HUES6 (cell line): ENCODE measurements at regions not wholly inside any gene's neighbourhood (a gene's known extent, or its start where the extent isn't known, plus 50 kb on each side); places are given as distances from the start of the nearest gene placed in this dataset.

Experiments used
- H3K27ac ChIP-seq: 2 replicates; pipeline ENCODE4 v1.7.0; 2013; ENCODE audit warnings: low read depth, mild to moderate bottlenecking, low read length, inconsistent platforms
- H3K27me3 ChIP-seq: 2 replicates; pipeline ENCODE4 v1.6.1; 2013; ENCODE audit warnings: low read length; ENCODE audit not compliant: control insufficient read depth, insufficient read depth
- H3K36me3 ChIP-seq: 2 replicates; pipeline ENCODE4 v1.6.1; 2013; ENCODE audit warnings: low read length; ENCODE audit not compliant: control insufficient read depth, insufficient read depth
- H3K4me1 ChIP-seq: 2 replicates; pipeline ENCODE4 v1.6.1; 2013; ENCODE audit warnings: low read length; ENCODE audit not compliant: control insufficient read depth, insufficient read depth
- H3K4me3 ChIP-seq: 2 replicates; pipeline ENCODE4 v1.5.1; 2013; ENCODE audit warnings: low read depth, low read length
- H3K9ac ChIP-seq: one replicate; pipeline ENCODE4 v1.6.1; 2013; ENCODE audit warnings: mild to moderate bottlenecking, low read length
- H3K9me3 ChIP-seq: 2 replicates; pipeline ENCODE4 v1.6.1; 2013; ENCODE audit warnings: low read depth, low read length; ENCODE audit not compliant: control insufficient read depth, insufficient read depth

DNA sequence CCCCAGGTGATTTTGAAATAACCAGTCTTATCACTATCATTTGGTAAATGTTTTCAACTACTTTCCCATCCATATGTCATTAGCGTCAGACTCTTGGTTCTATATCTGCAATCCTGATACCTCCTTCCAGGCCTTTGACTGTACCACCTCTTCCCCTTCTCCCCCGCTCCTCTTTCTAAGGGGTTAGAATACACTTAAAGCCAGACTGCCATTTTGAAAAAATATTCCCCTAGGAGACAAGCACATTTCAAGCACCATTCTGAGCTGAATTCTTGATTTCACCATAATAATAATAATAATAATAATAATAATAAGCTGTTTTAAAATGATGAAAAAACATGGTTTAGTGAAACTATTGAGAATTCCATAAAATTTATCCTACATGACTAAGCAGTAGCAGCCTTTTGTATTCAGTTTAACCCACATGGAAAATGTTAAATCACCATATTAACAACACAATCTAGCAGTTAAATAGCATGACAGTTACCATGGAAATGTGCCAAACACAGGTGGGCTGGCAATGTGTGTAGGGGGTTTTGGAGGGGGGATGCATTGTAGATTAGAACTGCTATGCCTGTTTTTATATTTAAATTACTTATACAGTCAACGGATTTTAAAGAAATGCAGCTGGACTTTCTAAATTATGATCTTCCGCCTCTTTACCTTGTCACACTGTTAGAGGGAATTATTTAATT lies 480.2 kb upstream of the DEPDC1 start:
- no peak overlapping the region for H3K4me3 ChIP-seq
- H3K4me1 ChIP-seq = peaks cover 28% of the 10 kb centered on the region
- no peaks in the 10 kb centered on the region for H3K36me3 ChIP-seq
- H3K9ac ChIP-seq = no peak overlapping the region
- peak overlapping the region; percentile 79 for H3K27ac ChIP-seq
- no peaks in the 10 kb centered on the region for H3K27me3 ChIP-seq
- no peaks in the 10 kb centered on the region for H3K9me3 ChIP-seq

DNA sequence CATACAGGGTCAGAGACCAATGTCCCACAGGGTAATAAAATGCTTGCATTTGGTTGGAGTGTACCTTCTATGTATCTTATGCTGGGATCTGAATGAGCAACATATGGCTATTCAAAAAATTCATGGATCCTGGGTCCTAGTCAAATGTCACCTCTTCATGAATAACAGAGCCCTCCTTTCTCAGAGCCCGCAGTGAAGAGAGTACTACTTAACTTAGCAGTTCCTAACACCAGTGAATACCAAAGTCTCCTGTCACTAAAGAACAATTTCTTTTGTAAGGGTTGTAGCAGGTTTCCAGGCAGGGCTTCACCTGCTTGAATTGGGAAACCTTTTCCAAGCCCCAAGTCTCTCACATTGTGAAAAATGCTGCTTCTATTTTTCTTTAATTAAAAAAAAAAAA lies 483.0 kb upstream of the DEPDC1 start:
- no peak overlapping the region for H3K4me3 ChIP-seq
- H3K9ac ChIP-seq = no peak overlapping the region
- no peaks in the 10 kb centered on the region for H3K36me3 ChIP-seq
- no peak overlapping the region for H3K27ac ChIP-seq
- H3K9me3 ChIP-seq = no peaks in the 10 kb centered on the region
- no peaks in the 10 kb centered on the region for H3K27me3 ChIP-seq
- peaks cover 28% of the 10 kb centered on the region for H3K4me1 ChIP-seq

DNA sequence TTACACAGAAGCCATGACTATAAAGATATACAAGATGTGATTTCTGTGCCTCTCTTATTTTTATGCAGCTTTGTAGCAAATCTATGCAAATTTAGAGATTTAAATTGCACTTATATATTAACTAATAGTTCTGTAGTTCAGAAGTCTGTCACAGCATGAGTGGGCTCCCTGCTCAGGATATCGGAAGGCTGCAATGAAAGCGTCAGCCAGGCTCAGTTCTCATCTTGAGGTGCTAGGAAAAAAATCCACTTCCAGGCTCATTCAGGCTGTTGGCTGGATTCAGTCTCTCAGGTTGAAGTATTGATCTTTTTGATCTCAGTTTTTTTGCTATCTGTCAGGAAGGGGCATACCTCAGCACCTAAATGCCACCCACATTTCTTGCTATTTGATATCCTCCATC lies 487.4 kb upstream of the DEPDC1 start:
- H3K27ac ChIP-seq = no peak overlapping the region
- H3K4me1 ChIP-seq = no peaks in the 10 kb centered on the region
- no peaks in the 10 kb centered on the region for H3K36me3 ChIP-seq
- H3K27me3 ChIP-seq = no peaks in the 10 kb centered on the region
- H3K9me3 ChIP-seq = no peaks in the 10 kb centered on the region; the same call in 1 of the 2 replicates
- no peak overlapping the region for H3K9ac ChIP-seq
- H3K4me3 ChIP-seq = no peak overlapping the region

DNA sequence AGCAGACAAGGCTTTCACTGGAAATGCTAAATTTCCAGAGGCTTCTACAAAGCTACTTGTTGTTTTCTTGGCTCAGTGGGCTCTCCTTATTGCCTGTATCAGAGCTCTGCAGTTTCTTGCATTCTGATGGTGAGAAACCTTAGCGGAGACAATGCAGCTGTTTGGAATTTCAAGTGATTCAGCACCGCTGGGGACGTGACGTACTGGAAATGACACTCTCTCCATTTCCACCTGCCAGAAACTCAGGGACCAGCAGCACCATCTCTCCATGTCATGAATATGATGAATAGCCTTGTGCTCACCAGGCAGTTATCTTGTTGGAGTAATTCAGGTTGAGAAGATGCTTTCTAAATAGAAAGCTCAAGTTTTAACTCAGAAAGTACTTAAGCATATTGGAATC lies 497.2 kb upstream of the DEPDC1 start:
- Histone ChIP-seq H3K36me3 (no peaks in the 10 kb centered on the region), H3K27me3 (no peaks in the 10 kb centered on the region), H3K9ac (no peak overlapping the region), H3K27ac (no peak overlapping the region), H3K4me3 (no peak overlapping the region), H3K4me1 (no peaks in the 10 kb centered on the region), H3K9me3 (no peaks in the 10 kb centered on the region)

DNA sequence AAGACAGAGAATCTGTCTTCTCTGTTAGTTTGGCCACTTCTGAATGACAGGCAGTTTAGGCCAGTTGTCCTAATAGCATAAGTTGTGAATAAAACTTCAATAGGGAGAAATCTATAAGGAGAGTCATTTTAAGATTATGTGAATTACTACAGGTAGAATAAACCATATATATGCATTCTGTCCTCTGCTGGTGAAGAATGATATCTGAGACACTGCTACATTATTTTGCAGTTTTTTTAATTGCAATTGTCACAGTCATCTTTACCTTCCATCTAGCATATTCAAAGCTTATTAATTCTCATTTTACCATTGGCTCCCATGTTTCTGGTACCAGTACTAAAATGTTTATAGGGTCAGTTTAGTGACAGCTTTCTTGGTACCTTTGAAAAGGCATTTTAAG lies 519.6 kb upstream of the DEPDC1 start:
- Histone ChIP-seq H3K9me3 (peaks cover 3% of the 10 kb centered on the region; the same call in 1 of the 2 replicates), H3K4me3 (no peak overlapping the region), H3K27ac (no peak overlapping the region), H3K4me1 (no peaks in the 10 kb centered on the region), H3K36me3 (no peaks in the 10 kb centered on the region), H3K9ac (no peak overlapping the region), H3K27me3 (no peaks in the 10 kb centered on the region)

DNA sequence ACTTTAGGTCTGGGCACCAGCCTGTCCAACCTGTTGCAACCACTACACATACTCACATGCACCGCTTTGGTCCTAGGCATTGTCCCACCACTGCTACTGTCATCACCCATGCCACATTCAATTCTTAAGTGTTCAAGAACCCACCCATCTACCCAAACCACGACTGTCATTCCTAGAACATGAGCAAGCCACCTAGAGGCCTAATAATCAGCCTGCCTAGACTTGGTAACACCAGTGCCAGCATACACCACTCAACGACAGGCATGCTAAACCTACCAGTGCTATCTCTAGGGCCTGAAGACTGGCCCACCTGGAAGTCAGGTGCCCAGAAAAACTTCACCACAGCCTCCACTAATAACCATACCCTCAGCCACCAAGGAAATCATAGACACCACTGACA lies 532.8 kb upstream of the DEPDC1 start:
- H3K36me3 ChIP-seq = no peaks in the 10 kb centered on the region
- H3K4me1 ChIP-seq = no peaks in the 10 kb centered on the region
- H3K27ac ChIP-seq = no peak overlapping the region
- no peak overlapping the region for H3K9ac ChIP-seq
- H3K4me3 ChIP-seq = no peak overlapping the region
- H3K9me3 ChIP-seq = no peaks in the 10 kb centered on the region
- no peaks in the 10 kb centered on the region for H3K27me3 ChIP-seq

DNA sequence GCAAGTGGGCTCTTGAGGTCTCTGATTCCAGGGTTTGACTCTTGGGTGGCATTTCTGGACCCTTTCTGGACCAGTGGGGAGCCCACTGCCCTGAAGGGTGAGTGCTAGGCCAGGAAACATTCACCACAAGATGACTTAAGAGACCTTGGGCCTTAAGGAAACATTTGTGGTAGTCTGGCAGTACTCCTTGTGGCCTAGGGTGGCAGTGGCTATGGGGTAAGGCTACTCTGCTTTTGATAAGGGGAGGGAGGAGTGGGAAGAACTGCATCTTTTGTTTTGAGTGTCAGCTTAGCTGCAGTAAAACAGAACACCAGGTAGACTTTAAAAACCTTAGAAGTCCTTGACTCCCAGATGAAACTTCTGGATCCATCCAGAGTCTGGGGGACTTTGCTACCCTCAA lies 529.3 kb upstream of the LRRC7 start:
- Histone ChIP-seq H3K9ac (no peak overlapping the region), H3K4me1 (no peaks in the 10 kb centered on the region), H3K27ac (no peak overlapping the region), H3K4me3 (no peak overlapping the region), H3K36me3 (no peaks in the 10 kb centered on the region), H3K9me3 (0 out of 2 replicates have a peak, but pooled peaks cover 3% of the 10 kb centered on the region), H3K27me3 (no peaks in the 10 kb centered on the region)

DNA sequence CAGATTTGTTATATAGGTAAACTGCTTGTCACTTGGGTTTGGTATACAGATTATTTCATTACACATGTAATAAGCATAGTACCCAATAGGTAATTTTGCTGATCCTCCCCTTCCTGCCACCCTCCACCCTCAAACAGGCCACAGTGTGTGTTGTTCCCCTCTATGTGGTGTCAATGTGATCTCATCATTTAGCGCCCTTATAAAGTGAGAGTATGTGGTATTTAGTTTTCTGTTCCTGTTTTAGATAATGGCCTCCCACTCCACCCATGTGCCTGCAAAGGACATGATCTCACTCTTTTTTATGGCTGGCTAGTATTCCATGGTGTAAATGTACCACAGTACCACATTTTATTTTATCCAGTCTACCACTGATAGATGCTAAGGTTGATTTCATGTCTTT lies 522.1 kb upstream of the LRRC7 start:
- H3K9ac ChIP-seq = no peak overlapping the region
- no peak overlapping the region for H3K27ac ChIP-seq
- no peaks in the 10 kb centered on the region for H3K4me1 ChIP-seq
- H3K9me3 ChIP-seq = no peaks in the 10 kb centered on the region
- H3K4me3 ChIP-seq = no peak overlapping the region
- no peaks in the 10 kb centered on the region for H3K27me3 ChIP-seq
- H3K36me3 ChIP-seq = no peaks in the 10 kb centered on the region

DNA sequence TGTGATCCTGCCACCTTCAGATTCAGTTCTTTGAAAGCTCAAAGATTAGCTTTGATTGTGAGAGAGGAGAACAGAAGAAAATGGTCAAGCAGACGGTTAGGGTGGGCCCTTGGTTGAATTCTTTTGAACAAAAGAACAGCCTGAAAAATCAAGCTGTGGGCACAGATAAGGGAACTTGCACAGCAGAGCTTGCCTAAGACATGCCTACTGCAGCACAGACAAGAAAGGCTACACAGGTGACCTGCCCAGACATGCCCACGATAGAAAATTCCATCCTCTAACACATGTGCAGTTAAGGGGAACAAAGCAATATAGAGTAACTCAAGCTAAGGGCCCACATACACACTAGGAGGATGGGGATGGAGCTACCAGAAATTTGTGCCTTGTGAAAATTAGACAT lies 512.5 kb upstream of the LRRC7 start:
- no peaks in the 10 kb centered on the region for H3K27me3 ChIP-seq
- H3K27ac ChIP-seq = peak overlapping the region; percentile 1; the same call in 1 of the 2 replicates
- H3K4me3 ChIP-seq = no peak overlapping the region
- no peaks in the 10 kb centered on the region for H3K4me1 ChIP-seq
- H3K36me3 ChIP-seq = no peaks in the 10 kb centered on the region
- H3K9me3 ChIP-seq = no peaks in the 10 kb centered on the region
- H3K9ac ChIP-seq = no peak overlapping the region

DNA sequence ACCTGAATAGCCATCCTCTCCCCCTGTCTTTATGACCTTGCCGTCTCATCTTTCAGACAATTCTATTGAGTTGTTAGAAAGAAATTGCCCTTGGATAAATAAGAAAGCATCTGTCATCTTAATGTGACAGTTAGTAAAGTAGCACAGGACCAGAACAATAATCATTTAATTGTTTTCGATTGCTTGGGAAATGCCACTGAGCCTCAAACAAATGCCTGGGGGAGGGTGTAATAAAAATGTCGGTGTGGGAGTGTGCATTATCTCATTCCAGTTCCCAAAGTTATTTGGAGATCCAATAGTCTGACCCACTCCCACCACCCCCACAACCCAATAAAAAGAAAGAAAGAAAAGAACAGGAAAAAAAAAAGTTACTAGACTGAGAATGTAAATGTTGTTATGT lies 509.3 kb upstream of the LRRC7 start:
- Histone ChIP-seq H3K4me1 (no peaks in the 10 kb centered on the region), H3K9ac (no peak overlapping the region), H3K9me3 (no peaks in the 10 kb centered on the region), H3K27ac (no peak overlapping the region), H3K27me3 (no peaks in the 10 kb centered on the region), H3K4me3 (no peak overlapping the region), H3K36me3 (no peaks in the 10 kb centered on the region)

DNA sequence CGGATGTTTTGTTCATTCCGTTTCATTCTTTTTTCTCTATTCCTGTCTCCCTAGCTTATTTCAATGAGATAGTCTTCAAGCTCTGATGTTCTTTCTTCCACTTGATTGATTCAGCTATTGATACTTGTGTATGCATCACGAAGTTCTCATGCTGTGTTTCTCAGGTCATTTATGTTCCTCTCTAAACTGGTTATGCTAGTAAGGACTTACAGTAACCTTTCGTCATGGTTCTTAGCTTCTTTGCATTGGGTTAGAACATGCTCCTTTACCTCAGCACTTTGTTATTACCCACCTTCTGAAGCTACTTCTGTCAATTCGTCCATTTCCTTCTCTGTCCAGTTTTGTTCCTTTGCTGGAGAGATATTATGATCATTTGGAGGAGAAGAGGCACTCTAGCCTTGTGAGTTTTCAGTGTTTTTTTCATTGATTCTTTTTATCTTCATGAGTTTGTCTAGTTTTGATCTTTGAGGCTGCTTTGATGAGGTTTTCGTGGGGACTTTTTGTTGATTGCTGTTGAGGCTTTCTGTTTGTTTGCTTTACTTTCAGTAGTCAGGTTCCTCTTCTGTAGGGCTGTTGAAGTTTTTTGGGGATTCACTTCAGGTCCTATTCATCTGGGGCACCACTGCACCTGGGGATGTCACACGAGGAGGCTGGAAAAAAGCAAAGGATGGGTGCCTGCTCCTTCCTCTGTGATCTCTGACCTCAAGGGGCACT lies 496.9 kb upstream of the LRRC7 start:
- H3K9me3 ChIP-seq = 0 out of 2 replicates have a peak, but pooled peaks cover 6% of the 10 kb centered on the region
- H3K4me1 ChIP-seq = peaks cover under 1% of the 10 kb centered on the region; the same call in 1 of the 2 replicates
- H3K27ac ChIP-seq = no peak overlapping the region
- no peaks in the 10 kb centered on the region for H3K36me3 ChIP-seq
- no peak overlapping the region for H3K9ac ChIP-seq
- no peaks in the 10 kb centered on the region for H3K27me3 ChIP-seq
- H3K4me3 ChIP-seq = no peak overlapping the region
